Neural cell (in vitro differentiated cells): ENCODE measurements at regions not wholly inside any gene's neighbourhood (a gene's known extent, or its start where the extent isn't known, plus 50 kb on each side); places are given as distances from the start of the nearest gene placed in this dataset.

Experiments
- H2AFZ ChIP-seq: fragments of 200-600, 300-800 bp; sonication (generic), shearing (Covaris generic); 2 replicates; pipeline ENCODE4 v1.6.0; 2014; ENCODE audit warnings: low read depth, mild to moderate bottlenecking, antibody characterized with exemption, low read length, moderate library complexity
- H3F3A ChIP-seq: fragments of 200-600 bp; shearing (Covaris generic); 2 replicates; pipeline ENCODE4 v1.6.1; 2016; ENCODE audit warnings: mild to moderate bottlenecking, moderate library complexity, mixed read lengths, antibody characterized with exemption, low read length; ENCODE audit not compliant: insufficient read depth, poor library complexity, severe bottlenecking
- H3K27ac ChIP-seq: fragments of 200-600, 300-800 bp; sonication (generic), shearing (Covaris generic); 2 replicates; pipeline ENCODE4 v1.5.1; 2014; ENCODE audit warnings: mild to moderate bottlenecking, low read length, moderate library complexity
- H3K27me3 ChIP-seq: fragments of 300-800, 200-600 bp; sonication (generic), shearing (Covaris generic); 2 replicates; pipeline ENCODE4 v1.6.0; 2014; ENCODE audit warnings: mild to moderate bottlenecking, low read depth, low read length, moderate library complexity; ENCODE audit not compliant: insufficient read depth
- H3K36me3 ChIP-seq: fragments of 300-800, 200-600 bp; sonication (generic), shearing (Covaris generic); 2 replicates; pipeline ENCODE4 v1.5.1; 2014; ENCODE audit warnings: mild to moderate bottlenecking, antibody characterized with exemption, low read length, moderate library complexity; ENCODE audit not compliant: insufficient read depth
- H3K4me2 ChIP-seq: fragments of 300-800, 200-600 bp; sonication (generic), shearing (Covaris generic); 2 replicates; pipeline ENCODE4 v1.6.0; 2014; ENCODE audit warnings: mild to moderate bottlenecking, low read length
- H3K4me3 ChIP-seq: fragments of 300-800, 200-600 bp; sonication (generic), shearing (Covaris generic); 2 replicates; pipeline ENCODE4 v1.5.1; 2014; ENCODE audit warnings: mild to moderate bottlenecking, low read length, moderate library complexity
- H3K79me2 ChIP-seq: fragments of 200-600 bp; shearing (Covaris generic); replicated peaks from 2 replicates; pipeline ENCODE4 v1.6.0; 2014; ENCODE audit warnings: mild to moderate bottlenecking, low read length, moderate library complexity; ENCODE audit not compliant: insufficient read depth
- H3K9ac ChIP-seq: fragments of 300-800, 200-600 bp; sonication (generic), shearing (Covaris generic); 2 replicates; pipeline ENCODE4 v1.6.1; 2016; ENCODE audit warnings: mild to moderate bottlenecking, low read length, mixed read lengths
- H3K9me2 ChIP-seq: fragments of 200-600 bp; shearing (Covaris generic); 2 replicates; pipeline ENCODE4 v1.6.1; 2016; ENCODE audit warnings: mild to moderate bottlenecking, low read length, mixed read lengths; ENCODE audit not compliant: insufficient read depth
- H3K9me3 ChIP-seq: fragments of 200-600, 300-800 bp; sonication (generic), shearing (Covaris generic); 2 replicates; pipeline ENCODE4 v1.6.1; 2016; ENCODE audit warnings: mild to moderate bottlenecking, mixed run types, low read length, moderate library complexity, mixed read lengths
- H4K20me1 ChIP-seq: fragments of 200-600 bp; shearing (Covaris generic); 2 replicates; pipeline ENCODE4 v1.6.1; 2016; ENCODE audit warnings: mild to moderate bottlenecking, mixed run types; ENCODE audit not compliant: insufficient read depth
- EP300 ChIP-seq: fragments of 450-650 bp; conservative IDR thresholded peaks from 2 replicates; pipeline ENCODE4 v1.6.1; 2014; ENCODE audit warnings: antibody characterized with exemption, mild to moderate bottlenecking, moderate library complexity; ENCODE audit not compliant: poor library complexity, severe bottlenecking
- EZH2 ChIP-seq: fragments of 200-600, 300-800 bp; shearing (Covaris generic), sonication (generic); IDR thresholded peaks from 2 replicates; pipeline ENCODE4 v1.6.1; 2014; ENCODE audit warnings: antibody characterized with exemption, low read length, borderline replicate concordance, mild to moderate bottlenecking; ENCODE audit not compliant: insufficient read depth, poor library complexity, severe bottlenecking
- MXI1 ChIP-seq: fragments of 450-650 bp; conservative IDR thresholded peaks from 2 replicates; pipeline ENCODE4 v1.6.1; 2014; ENCODE audit warnings: antibody characterized with exemption, mild to moderate bottlenecking; ENCODE audit not compliant: poor library complexity, severe bottlenecking
- POLR2AphosphoS5 ChIP-seq: IDR thresholded peaks from 2 replicates; pipeline ENCODE4 v1.6.1; 2012
- RAD21 ChIP-seq: fragments of 450-650 bp; conservative IDR thresholded peaks from 2 replicates; pipeline ENCODE4 v1.6.1; 2014; ENCODE audit warnings: antibody characterized with exemption, mild to moderate bottlenecking, moderate library complexity
- SMC3 ChIP-seq: fragments of 450-650 bp; conservative IDR thresholded peaks from 2 replicates; pipeline ENCODE4 v1.6.1; 2014; ENCODE audit warnings: antibody characterized with exemption, mild to moderate bottlenecking, moderate library complexity; ENCODE audit not compliant: poor library complexity
- TAF1 ChIP-seq: IDR thresholded peaks from 2 replicates; pipeline ENCODE4 v1.6.1; 2012; ENCODE audit warnings: low read depth
- TF ChIP-seq, protein P1 (sequence below): IDR thresholded peaks from 2 replicates; pipeline ENCODE4 v1.6.1; 2012; ENCODE audit warnings: borderline replicate concordance
- TF ChIP-seq, protein P2 (sequence below): fragments of 450-650 bp; IDR thresholded peaks from 2 replicates; pipeline ENCODE4 v1.5.1; 2014; ENCODE audit warnings: antibody characterized with exemption, mild to moderate bottlenecking, moderate library complexity; ENCODE audit not compliant: poor library complexity, severe bottlenecking

DNA sequence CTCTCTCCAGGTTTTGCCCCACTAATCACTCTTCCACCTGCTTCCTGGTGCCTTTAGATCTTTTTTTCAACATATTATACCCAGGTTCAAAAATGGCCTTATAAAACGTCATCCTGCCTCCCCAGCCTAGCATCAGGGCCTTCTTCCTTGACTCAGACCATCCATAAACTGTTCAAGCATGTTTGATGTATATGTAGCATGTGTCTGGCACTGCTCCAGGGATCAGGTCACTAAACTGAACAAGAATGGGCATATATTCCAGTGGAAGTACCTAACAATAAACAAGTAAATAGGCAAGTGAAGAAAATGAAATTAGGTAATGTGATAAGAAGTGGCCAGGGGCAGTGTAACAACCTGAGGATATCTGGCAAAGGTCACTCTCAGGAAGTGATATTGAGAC is 141.2 kb downstream of the TRIB2 start:
- H2AFZ ChIP-seq = no peak overlapping the region

DNA sequence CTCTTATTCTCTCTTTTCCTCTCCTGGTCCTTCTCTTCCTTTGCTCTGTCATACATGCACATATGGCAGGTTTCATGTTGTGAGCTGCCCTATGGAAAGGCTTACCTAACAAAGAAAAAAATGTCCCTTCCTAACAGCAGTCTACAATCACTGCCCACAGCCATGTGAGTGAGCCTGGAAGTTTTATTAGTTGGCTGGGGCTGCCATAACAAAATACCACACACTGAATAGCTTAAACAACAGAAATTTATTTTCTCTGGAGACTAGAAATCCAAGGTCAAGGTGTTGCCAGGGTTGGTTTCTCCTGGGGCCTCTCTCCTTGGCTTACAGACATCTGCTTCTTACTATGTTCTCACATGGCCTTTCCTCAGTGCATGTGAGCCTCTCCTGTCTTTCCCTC is 142.1 kb downstream of the TRIB2 start:
- Histone ChIP-seq H3K27ac (no peak overlapping the region), H2AFZ (no peak overlapping the region), H3K9me2 (no peaks in the 10 kb centered on the region), H3F3A (no peaks in the 10 kb centered on the region), H3K9me3 (no peaks in the 10 kb centered on the region), H3K9ac (no peak overlapping the region), H3K36me3 (no peaks in the 10 kb centered on the region), H3K4me3 (no peak overlapping the region), H3K79me2 (no peaks in the 10 kb centered on the region), H4K20me1 (no peaks in the 10 kb centered on the region), H3K4me2 (no peak overlapping the region), H3K27me3 (no peaks in the 10 kb centered on the region)
- TF ChIP-seq RAD21 (no peak), TAF1 (no peak), SMC3 (no peak), MXI1 (no peak), EP300 (no peak), POLR2AphosphoS5 (no peak), EZH2 (no peak)
- TF ChIP-seq, protein P1, sequence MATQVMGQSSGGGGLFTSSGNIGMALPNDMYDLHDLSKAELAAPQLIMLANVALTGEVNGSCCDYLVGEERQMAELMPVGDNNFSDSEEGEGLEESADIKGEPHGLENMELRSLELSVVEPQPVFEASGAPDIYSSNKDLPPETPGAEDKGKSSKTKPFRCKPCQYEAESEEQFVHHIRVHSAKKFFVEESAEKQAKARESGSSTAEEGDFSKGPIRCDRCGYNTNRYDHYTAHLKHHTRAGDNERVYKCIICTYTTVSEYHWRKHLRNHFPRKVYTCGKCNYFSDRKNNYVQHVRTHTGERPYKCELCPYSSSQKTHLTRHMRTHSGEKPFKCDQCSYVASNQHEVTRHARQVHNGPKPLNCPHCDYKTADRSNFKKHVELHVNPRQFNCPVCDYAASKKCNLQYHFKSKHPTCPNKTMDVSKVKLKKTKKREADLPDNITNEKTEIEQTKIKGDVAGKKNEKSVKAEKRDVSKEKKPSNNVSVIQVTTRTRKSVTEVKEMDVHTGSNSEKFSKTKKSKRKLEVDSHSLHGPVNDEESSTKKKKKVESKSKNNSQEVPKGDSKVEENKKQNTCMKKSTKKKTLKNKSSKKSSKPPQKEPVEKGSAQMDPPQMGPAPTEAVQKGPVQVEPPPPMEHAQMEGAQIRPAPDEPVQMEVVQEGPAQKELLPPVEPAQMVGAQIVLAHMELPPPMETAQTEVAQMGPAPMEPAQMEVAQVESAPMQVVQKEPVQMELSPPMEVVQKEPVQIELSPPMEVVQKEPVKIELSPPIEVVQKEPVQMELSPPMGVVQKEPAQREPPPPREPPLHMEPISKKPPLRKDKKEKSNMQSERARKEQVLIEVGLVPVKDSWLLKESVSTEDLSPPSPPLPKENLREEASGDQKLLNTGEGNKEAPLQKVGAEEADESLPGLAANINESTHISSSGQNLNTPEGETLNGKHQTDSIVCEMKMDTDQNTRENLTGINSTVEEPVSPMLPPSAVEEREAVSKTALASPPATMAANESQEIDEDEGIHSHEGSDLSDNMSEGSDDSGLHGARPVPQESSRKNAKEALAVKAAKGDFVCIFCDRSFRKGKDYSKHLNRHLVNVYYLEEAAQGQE = no peak
- TF ChIP-seq, protein P2, sequence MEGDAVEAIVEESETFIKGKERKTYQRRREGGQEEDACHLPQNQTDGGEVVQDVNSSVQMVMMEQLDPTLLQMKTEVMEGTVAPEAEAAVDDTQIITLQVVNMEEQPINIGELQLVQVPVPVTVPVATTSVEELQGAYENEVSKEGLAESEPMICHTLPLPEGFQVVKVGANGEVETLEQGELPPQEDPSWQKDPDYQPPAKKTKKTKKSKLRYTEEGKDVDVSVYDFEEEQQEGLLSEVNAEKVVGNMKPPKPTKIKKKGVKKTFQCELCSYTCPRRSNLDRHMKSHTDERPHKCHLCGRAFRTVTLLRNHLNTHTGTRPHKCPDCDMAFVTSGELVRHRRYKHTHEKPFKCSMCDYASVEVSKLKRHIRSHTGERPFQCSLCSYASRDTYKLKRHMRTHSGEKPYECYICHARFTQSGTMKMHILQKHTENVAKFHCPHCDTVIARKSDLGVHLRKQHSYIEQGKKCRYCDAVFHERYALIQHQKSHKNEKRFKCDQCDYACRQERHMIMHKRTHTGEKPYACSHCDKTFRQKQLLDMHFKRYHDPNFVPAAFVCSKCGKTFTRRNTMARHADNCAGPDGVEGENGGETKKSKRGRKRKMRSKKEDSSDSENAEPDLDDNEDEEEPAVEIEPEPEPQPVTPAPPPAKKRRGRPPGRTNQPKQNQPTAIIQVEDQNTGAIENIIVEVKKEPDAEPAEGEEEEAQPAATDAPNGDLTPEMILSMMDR = no peak

More for the DNA sequence above, 141.2 kb downstream of the TRIB2 start:
- Histone ChIP-seq H3K79me2 (no peaks in the 10 kb centered on the region), H3K4me2 (no peak overlapping the region), H4K20me1 (no peaks in the 10 kb centered on the region), H3K36me3 (no peaks in the 10 kb centered on the region), H3F3A (no peaks in the 10 kb centered on the region), H3K9me2 (no peaks in the 10 kb centered on the region), H3K9ac (no peak overlapping the region), H3K4me3 (no peak overlapping the region), H3K9me3 (no peaks in the 10 kb centered on the region), H3K27ac (no peak overlapping the region), H3K27me3 (no peaks in the 10 kb centered on the region)
- no peak for TF ChIP-seq EZH2
- no peak for TF ChIP-seq MXI1
- no peak for TF ChIP-seq SMC3
- TF ChIP-seq, protein P1 = no peak
- no peak for TF ChIP-seq TAF1
- TF ChIP-seq, protein P2 = no peak
- TF ChIP-seq EP300 = no peak
- TF ChIP-seq POLR2AphosphoS5 = no peak
- TF ChIP-seq RAD21 = no peak
